ENCODE measurements at regions not wholly inside any gene's neighbourhood (a gene's known extent, or its start where the extent isn't known, plus 50 kb on each side); places are given as distances from the start of the nearest gene placed in this dataset.

DNA sequence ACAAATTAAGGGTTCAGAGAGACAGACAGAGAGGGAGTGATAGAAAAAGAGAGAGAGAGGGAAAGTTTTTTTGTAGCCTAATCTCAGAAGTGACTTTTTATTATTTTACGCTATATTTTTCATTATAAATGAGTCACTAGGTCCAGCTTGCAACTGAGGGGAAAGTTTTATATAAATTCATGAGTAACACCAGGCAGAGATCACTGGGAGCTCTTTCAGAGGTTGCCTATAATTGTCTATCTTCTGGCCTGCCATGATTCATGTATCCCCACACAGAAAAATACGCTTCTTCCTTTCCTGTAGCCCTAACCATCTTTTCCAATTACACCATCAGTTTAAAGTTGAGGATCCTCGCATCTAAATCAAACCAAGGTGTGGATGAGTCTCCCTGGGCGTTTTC lies 467.9 kb downstream of the SLITRK1 start:
- intact Hi-C loops (cut with DNase I) = no loop called here
- no peak for DNase-seq

DNA sequence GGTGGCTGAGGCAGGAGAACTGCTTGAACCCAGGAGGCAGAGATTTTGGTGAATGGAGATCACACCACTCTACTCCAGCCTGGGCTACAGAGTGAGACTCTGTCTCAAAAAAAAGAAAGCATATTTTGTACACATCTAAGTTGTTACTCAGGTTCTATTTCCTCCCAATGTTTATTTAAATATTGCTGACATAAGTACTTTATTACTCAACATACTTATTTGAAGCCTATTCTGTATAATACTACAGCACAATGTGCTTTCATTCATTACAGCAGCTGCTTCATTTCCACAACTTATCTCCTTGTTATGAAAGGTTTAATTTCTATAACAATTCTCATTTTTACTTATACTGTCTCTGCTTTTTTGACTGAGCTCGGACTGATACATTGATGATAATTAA lies 495.7 kb downstream of the SLITRK1 start:
- intact Hi-C loops (cut with DNase I) = no loop called here
- no peak for DNase-seq

DNA sequence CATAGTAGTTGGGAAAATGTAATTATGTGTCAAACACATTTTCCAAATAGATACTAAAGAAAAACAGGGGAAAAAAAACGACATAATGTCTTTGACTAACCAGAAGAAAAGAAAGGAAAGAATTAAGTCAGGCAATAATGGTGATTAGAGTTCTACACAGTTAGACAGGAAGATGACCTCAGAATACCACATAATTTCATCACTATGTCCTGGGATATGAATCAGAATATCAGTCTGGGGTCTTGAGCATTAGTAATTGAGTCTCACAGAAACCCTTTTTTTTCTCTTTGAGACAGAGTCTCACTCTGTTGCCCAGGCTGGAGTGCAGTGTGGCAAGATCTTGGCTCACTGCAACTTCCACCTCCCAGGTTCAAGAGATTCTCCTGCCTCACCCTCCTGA lies 503.4 kb downstream of the SLITRK1 start:
- DNase-seq = no peak
- intact Hi-C loops (cut with DNase I) = no loop called here

DNA sequence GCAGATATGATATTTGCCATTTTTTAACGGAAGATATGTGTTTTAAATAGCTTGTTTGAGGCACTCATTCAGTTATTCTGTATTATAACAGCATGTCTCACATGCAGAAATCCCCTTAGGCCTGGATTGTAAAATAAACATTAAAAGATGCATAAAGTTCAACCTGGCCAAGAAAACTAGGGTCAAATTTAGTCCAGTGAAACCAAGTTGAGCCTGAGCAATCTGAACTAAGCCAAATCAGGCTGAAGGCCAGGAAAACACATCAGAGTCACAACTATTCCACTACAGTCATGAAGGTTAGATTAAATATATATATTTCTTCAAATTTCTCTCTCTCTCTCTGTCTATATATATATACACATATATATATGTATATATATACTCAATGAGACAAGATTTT lies 504.8 kb downstream of the SLITRK1 start:
- no peak for DNase-seq
- intact Hi-C loops (cut with DNase I) = no loop called here

DNA sequence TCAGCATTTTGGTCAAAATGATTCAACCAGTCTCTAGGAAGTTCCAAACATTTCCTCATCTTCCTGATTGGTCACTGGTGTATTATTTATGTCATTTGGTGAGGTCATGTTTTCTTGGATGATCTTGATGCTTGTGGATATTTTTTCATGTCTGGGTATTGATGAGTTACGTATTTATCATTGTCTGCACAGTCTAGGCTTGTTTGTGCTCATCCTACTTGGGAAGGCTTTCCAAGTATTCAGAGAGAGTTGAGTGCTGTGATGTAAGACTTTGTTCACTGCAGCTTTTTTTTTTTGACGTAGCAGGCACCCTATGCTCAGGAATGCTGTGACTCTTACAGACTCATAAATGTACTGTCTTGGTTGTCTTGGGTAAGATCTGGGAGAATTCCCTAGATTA lies 509.5 kb downstream of the SLITRK1 start:
- no peak for DNase-seq
- intact Hi-C loops (cut with DNase I) = no loop called here

DNA sequence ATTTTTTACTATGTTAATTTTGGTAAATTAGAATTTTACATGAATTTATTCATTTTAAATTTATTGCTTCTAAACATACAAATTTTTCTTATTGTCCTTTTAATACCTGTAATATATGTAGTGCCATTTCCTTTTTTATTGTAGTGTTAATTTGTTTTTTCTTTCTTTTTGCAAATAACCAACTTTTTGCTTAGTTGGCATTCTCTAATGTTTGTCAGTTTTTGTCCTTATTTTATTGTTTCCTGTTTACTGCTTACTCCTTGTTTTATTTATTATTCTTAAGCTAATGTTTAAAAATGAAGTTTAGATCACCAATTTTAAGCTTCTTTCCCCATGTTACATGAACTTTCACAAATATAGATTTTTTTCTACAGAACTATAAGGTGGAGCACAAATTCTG lies 516.6 kb downstream of the SLITRK1 start:
- no peak for DNase-seq
- intact Hi-C loops (cut with DNase I) = no loop called here

DNA sequence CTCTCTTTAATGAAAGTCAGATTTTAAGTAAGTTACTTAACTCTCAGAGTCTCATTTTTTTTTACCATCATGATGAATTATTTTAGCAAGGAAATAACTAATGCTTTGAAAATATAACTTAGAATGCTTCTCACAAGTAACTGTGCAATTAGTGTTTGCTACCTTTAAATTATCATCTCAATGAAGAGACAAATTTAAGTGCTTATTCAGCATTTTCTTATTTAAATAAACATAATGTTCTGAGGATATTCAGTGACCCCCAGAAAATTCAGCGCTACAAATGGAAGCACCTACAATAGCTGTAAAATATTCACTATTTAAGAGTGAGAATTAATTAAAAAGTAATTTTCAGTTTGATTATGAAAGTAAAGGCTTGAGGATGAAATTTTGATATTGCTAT lies 527.2 kb downstream of the SLITRK1 start:
- DNase-seq = no peak
- intact Hi-C loops (cut with DNase I) = no loop called here

DNA sequence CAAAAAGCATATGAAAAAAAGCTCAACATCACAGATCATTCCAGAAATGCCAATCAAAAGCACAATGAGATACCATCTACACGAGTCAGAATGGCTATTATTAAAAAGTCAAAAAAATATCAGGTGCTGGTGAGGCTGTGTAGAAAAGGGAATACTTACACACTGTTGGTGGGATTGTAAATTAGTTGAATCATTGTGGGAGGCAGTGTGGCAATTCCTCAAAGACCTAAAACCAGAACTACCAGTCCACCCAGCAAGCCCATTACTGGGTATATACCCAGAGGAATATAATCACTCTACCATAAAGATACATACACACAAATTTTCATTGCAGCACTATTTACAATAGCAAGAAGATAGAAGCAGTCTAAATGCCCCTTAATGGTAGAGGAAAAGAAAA lies 529.9 kb downstream of the SLITRK1 start:
- DNase-seq = no peak
- intact Hi-C loops (cut with DNase I) = no loop called here

DNA sequence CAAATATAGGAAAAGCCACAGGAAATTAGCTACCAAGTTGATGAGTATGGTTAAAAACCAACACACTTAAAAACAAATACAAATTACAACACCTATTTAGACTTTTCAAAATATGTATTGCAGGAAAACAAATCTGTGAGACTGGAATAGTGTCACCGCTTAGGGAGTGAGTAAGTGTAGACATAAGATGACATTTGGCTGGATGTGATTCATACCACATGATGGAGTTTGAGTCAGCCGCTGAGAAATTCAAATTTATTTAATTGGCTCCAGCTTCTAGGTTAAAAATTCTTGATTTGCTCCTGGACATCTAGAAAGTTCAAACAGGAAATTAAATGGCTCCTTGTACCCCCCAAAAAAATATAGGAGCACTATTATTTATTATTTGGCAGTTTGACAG lies 531.7 kb downstream of the SLITRK1 start:
- DNase-seq = no peak
- intact Hi-C loops (cut with DNase I) = no loop called here

DNA sequence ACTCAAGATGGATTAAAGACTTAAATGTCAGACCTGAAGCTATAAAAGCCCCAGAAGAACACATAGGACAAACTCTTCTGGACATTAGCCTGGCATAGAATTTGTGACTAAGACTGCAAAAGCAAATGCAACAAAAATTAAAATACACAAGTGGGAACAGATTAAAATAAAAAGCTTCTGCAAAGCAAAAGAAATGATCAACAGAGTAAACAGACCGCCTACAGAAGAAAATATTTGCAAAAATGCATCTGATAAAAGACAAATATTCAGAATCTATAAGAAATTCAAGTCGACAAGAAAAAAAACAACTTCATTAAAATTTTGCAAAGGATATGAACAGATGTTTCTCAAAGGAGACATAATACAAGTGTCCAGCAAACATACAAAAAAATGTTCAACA lies 537.8 kb downstream of the SLITRK1 start:
- no peak for DNase-seq
- intact Hi-C loops (cut with DNase I) = no loop called here

DNA sequence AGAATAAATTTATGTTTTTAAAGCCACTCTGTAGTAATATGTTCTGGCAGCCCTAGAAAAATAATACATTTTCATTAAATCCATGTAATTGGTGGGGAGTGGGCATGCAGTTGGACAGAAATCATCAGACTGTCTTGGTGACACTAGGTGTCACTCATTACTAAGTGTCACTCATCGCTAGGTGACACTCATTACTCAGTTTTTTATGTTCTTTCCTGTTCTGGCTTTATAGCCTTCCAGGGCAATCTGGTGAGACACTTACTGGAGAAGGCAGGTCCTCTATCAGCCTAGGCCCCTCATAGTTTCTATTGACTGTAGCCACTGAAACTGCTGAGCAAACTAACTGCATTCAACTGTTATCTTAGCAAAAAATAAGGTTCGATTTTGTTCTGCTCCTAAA lies 542.1 kb downstream of the SLITRK1 start:
- DNase-seq = no peak
- intact Hi-C loops (cut with DNase I) = no loop called here

DNA sequence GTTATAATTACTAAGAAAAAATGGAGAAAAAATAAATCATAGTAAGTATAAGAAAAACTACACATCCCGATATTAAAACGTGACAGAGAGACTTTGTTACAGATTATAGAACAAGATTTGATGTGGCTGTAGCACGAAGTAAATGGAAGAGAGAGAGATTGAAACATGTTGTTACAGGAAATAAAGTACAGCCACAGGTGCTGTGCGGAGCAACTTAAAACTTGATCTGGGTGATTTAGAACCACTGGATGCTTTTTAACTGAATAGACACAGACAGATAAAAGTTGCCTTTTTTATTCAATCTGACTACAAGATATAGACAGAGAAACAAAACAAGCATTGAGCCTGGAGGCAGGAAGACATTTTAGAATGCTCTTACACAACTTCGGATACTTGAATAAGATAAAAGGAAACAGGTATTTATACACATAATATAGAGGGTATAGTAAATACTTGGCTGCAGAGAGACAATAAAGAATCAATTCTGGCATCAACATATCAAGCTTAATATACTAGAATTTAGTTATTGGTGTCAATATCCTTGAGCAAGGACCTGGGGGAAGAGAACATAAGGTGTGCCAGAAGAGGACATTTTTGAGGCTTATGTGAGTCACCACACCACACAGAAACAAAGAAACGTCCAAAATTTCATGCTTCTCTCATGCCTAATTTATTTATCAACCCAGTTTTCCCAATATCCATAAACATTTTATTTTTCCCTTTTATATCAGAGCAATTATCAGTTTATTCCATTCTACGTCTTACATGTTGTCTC lies 548.5 kb downstream of the SLITRK1 start:
- no peak for DNase-seq
- intact Hi-C loops (cut with DNase I) = no loop called here

DNA sequence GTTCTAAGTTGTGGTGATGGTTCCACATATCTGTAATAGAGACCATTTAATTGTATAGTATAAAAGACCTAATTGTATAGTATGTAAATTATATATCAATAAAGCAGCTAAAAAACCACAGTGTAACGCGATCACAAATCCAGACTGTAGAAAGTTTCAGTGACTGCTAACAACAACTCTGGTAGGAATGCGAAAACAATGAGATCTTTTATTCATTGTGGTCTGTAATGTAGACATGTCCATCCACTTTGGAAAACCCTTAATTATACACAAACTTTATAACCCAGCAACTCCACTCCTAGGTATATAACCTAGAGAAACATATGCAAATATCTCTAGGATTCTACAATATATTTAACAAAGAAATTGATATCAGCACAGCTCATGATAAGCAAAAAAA lies 549.5 kb downstream of the SLITRK1 start:
- intact Hi-C loops (cut with DNase I) = no loop called here
- no peak for DNase-seq

DNA sequence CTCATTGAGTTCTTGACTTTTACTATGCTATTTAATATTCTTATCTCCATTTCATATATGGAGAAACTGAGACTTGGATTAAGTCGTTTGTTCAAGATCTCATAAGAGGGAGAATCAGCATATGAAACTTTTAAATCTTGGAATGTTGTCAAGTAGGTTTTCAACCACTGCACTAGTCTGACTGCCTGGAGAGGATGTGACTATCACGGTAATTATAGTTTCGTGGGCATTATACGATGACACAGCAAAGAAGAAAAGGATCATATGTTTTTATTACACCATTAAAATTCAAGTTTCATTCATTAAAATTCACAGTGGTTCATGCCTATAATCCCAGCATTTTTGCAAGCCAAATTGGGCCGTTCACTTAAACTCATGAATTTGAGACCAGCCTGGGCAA lies 555.2 kb downstream of the SLITRK1 start:
- intact Hi-C loops (cut with DNase I) = no loop called here
- no peak for DNase-seq

DNA sequence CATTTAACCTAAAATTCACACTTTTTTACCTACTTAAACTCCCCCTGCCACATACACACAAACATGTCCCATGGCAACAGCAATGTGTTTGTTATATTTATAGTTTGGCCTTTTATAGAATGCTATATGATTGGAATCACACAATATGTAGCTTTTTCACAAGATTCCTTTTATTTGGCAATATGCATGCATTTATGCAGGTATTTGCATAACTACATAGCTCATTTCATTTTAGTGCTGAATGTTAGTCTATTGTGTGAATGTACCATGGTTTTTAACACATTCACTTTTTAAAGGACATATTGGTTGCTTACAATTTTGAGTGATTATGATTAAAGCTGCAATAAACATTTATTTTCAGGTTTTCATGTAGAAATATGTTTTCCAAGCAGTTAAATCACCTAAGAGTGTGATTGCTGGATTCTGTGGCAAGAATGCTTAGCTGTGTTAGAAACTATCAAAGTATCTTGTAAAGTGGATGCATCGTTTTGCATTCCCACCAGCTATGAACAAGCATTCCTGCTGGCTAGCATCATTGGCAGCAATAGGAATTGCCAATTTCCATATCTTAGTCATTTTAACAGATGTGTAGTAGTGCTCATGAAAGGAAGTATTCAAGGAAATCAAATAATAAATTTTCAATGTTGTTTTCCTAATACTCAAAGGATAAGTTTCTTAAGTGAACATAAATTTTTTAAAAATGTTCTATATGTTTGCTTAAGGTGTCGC lies 557.0 kb downstream of the SLITRK1 start:
- DNase-seq = no peak
- intact Hi-C loops (cut with DNase I) = no loop called here

DNA sequence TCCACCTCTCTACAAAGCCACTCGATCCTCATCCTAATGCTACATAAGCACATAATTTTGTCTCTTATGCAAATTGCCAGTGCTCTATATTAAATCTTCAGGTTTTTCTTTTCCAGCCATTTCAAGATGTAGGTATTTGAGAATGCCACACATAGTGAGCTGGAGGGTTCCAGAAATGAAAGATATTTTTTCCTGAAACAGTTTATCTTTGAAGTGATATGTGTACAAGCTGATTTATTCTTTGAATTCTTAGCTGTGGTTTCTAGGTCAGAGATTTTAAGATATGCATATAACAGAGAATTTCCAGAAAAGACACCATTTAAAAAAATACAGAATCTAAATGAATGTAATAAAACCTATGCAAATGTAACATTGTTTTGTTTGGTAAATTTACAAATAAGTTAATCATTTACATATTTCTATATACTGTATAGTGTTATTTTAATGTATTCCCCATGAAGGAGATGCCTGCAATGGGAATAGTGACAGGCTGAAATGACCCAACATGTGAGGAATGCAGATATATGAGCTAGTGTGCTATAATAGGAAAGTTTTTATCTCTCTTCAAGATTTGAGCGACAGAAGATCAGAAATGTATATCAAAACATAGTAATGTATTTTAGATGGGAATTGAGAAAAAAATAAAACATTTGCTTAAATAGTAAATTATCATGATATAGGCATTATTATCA lies 570.2 kb downstream of the SLITRK1 start:
- intact Hi-C loops (cut with DNase I) = no loop called here

DNA sequence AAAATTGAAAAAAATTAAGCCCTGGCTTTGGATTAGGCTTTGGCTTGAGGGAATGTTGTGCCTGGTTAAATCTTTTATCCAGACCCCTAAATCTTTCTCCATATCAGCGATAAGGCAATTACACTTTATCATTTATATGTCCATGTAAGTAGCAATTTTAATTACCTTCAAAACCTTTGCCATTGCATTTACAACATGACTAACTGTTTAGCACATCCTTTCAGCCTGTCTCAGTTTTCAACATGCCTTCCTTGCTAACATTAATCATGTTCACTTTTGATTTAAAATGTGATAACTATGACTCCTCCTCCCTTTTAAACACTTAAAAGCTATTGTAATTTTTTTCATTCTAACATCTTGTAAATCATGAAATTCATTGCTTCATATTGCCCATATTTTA lies 583.7 kb downstream of the SLITRK1 start:
- intact Hi-C loops (cut with DNase I) = no loop called here
- DNase-seq = no peak

More for the DNA sequence above, 570.2 kb downstream of the SLITRK1 start:
- DNase-seq = no peak

DNA sequence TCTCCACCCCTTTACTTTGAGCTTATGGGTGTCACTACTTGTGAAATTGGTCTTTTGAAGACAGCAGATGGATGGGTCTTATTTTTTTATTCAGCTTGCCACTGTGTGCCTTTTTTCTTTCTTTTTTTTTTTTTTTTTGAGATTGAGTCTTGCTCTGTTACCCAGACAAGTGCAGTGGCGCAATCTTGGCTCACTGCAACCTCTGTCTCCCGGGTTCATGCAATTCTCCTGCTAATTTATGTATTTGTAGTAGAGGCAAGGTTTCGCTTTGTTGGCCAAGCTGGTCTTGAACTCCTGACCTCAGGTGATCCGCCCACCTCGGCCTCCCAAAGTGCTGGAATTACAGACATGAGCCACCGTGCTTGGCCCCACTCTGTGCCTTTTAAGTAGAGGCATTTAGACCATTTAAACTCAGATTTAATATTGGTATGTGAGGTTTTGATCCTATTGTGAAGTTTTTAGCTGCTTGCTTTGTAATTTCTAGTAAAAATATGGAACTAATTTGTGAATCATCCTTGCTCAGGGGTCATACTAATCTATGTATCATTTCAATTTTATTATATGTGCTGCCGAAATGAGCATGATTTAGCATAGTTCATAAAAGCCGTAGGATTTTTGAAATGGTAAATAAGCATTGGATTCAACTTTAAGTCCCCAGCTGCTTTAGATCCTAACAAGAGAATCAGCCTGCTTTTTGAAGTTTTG lies 584.5 kb downstream of the SLITRK1 start:
- intact Hi-C loops (cut with DNase I) = no loop called here
- DNase-seq = no peak

DNA sequence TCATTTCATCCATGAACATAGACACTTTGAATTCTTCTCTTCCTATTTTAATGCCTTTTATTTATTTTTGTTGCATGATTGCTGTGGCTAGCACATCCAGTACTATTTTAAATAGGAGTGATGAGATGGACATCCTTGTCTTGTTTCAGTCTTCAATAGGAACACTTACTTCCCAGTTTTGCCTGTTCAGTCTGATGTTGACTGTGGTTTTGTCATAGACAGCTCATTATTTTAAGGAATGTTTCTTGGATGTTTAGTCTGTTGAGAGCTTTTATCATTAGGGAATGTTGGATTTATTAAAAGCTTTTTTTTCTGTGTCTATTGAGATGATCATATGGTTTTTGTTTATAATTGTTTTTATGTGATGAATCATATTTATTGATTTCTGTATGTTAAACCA lies 586.6 kb downstream of the SLITRK1 start:
- intact Hi-C loops (cut with DNase I) = no loop called here
- no peak for DNase-seq

DNA sequence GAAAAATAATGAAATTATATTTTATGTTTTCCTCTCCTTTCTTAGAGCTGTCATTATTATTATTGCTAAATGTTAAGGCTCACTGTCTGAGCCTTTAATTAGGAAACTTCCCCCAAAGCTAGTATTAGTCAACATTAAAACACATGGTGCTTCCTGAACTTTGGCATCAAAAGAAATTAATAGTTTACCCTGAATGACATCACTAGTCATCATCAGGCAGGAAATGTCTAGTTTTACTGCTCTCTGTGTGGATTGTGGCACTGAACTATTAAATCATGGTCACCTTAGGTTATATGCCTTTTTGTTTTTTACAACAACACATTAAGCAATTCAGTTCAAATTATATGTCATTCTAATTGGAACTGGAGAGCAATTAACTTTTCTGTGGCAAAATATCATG lies 595.5 kb downstream of the SLITRK1 start:
- DNase-seq = no peak
- intact Hi-C loops (cut with DNase I) = no loop called here
